ENCODE measurements at regions not wholly inside any gene's neighbourhood (a gene's known extent, or its start where the extent isn't known, plus 50 kb on each side); places are given as distances from the start of the nearest gene placed in this dataset.

DNA sequence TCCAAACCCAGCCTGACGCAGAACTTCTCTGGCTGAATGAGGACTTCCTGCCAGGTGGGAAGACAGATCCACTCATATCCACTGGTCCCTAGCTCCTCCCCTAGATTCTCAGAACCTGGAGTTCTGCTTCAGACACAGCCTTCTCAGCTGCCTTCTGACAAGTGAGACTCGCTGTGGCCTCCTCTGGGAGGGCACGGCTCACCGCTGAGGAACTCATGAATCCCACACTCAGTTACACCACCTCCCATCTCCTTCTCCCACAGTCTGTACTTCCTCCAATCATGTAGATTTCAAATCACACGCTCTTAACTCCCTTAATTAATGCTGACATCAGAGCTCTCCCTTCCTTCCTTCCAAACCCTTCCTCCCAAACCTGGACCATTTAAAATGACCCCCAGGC, 86.4 kb upstream of the TMEM45B start:
- DNase-seq (ENCODE audit: low read depth): no peak
- Histone ChIP-seq H3K36me3 (ENCODE audit: control insufficient read depth, insufficient read depth, low read length) (no peaks in the 10 kb centered on the region), H3K27me3 (ENCODE audit: control insufficient read depth, insufficient read depth, low read length) (peaks cover 2% of the 10 kb centered on the region), H3K4me3 (ENCODE audit: low read depth, low read length) (no peak overlapping the region)
- TF ChIP-seq, protein P1, sequence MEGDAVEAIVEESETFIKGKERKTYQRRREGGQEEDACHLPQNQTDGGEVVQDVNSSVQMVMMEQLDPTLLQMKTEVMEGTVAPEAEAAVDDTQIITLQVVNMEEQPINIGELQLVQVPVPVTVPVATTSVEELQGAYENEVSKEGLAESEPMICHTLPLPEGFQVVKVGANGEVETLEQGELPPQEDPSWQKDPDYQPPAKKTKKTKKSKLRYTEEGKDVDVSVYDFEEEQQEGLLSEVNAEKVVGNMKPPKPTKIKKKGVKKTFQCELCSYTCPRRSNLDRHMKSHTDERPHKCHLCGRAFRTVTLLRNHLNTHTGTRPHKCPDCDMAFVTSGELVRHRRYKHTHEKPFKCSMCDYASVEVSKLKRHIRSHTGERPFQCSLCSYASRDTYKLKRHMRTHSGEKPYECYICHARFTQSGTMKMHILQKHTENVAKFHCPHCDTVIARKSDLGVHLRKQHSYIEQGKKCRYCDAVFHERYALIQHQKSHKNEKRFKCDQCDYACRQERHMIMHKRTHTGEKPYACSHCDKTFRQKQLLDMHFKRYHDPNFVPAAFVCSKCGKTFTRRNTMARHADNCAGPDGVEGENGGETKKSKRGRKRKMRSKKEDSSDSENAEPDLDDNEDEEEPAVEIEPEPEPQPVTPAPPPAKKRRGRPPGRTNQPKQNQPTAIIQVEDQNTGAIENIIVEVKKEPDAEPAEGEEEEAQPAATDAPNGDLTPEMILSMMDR (IDR thresholded peaks at IDR 0.05; ENCODE audit: insufficient read depth, low read length, poor library complexity, severe bottlenecking): no peak

DNA sequence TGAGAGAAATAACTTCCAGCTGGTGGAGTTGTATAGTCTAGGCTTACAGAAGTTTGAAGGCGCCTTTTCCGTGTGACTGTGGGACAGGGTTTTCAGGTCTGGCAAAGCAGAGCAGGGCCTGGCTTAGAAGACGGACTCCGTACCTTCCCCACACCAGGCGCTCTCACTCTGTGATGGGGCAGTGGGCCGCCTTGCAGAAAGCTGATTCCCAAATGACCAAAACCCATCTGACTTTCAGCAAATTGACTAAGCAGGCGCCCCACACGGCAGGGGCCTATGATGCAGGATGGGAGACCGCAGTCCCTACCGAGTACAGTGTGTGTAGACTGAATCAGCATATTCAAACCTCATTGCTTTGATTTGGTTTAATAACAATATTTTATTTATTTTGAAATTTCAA, 85.8 kb upstream of the TMEM45B start:
- TF ChIP-seq, protein P1 (IDR thresholded peaks at IDR 0.05; ENCODE audit: insufficient read depth, low read length, poor library complexity, severe bottlenecking): no peak
- Histone ChIP-seq H3K27me3 (ENCODE audit: control insufficient read depth, insufficient read depth, low read length) (peaks cover 2% of the 10 kb centered on the region), H3K36me3 (ENCODE audit: control insufficient read depth, insufficient read depth, low read length) (no peaks in the 10 kb centered on the region), H3K4me3 (ENCODE audit: low read depth, low read length) (no peak overlapping the region)
- DNase-seq (ENCODE audit: low read depth): no peak

DNA sequence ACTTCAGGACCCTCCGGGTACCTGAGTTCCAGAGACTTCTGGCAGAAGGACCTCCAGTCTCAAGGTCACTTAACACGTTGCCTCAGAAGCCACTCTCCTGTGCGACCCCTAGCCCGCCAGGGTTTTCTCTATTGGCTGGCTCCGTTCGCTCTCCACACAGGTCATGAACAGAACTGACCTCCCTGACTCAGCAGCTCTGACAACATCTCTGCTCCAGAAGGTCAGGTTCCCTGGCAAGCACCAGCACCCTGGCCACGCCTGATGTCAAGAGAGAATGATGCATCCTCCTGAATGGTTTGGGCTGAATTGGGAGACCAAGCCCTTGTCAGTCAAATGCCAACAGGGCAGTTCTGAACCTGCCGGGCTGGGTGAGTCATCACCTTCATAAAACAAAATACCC, 84.3 kb upstream of the TMEM45B start:
- TF ChIP-seq, protein P1 (IDR thresholded peaks at IDR 0.05; ENCODE audit: insufficient read depth, low read length, poor library complexity, severe bottlenecking): no peak

DNA sequence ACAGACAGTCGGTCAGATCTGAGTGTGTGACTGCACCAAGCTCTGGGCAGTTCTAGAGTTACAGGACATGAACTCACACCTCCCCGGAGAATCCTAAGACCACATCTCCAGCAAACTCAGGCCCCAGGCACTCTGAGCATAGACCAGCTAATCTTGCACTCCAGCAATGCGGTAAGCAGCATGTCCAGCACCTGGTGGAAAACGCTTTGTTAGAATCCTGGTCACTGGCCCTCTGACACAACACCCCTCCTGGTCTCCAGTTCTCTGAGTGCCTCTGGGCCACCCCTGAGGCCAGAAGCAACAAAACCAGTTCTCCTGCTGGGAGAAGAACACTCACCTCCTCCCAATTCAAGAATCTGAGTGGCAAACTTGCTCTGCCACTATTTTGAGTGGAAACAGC, 82.7 kb upstream of the TMEM45B start:
- Histone ChIP-seq H3K36me3 (ENCODE audit: control insufficient read depth, insufficient read depth, low read length) (no peaks in the 10 kb centered on the region), H3K4me3 (ENCODE audit: low read depth, low read length) (no peak overlapping the region), H3K27me3 (ENCODE audit: control insufficient read depth, insufficient read depth, low read length) (peaks cover 2% of the 10 kb centered on the region)
- TF ChIP-seq, protein P1 (IDR thresholded peaks at IDR 0.05; ENCODE audit: insufficient read depth, low read length, poor library complexity, severe bottlenecking): no peak
- no peak for DNase-seq (ENCODE audit: low read depth)

More for the DNA sequence above, 84.3 kb upstream of the TMEM45B start:
- no peaks in the 10 kb centered on the region for H3K36me3 ChIP-seq (ENCODE audit: control insufficient read depth, insufficient read depth, low read length)
- no peak for DNase-seq (ENCODE audit: low read depth)
- H3K27me3 ChIP-seq (ENCODE audit: control insufficient read depth, insufficient read depth, low read length): peaks cover 2% of the 10 kb centered on the region
- no peak overlapping the region for H3K4me3 ChIP-seq (ENCODE audit: low read depth, low read length)

DNA sequence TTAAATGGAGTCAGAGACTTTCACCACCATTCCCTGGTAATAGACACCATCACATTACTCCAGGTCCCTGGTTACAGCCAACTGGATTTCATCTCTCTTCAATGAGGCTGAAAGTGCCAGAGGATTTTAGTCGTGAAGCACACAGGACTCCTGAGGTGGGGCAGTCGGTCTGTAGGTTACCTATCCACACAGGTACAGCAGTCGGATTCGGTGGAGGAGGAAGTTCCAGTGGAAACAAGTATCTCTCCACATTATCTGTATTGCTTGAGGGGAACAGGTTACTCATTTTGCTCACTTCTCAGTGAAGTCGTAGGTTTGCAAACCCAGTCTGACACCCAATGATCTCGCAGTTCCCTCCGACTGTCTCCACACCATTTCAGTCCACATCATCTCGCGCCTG, 82.3 kb upstream of the TMEM45B start:
- Histone ChIP-seq H3K36me3 (ENCODE audit: control insufficient read depth, insufficient read depth, low read length) (no peaks in the 10 kb centered on the region), H3K27me3 (ENCODE audit: control insufficient read depth, insufficient read depth, low read length) (peaks cover 2% of the 10 kb centered on the region), H3K4me3 (ENCODE audit: low read depth, low read length) (no peak overlapping the region)
- DNase-seq (ENCODE audit: low read depth): no peak
- TF ChIP-seq, protein P1 (IDR thresholded peaks at IDR 0.05; ENCODE audit: insufficient read depth, low read length, poor library complexity, severe bottlenecking): no peak

DNA sequence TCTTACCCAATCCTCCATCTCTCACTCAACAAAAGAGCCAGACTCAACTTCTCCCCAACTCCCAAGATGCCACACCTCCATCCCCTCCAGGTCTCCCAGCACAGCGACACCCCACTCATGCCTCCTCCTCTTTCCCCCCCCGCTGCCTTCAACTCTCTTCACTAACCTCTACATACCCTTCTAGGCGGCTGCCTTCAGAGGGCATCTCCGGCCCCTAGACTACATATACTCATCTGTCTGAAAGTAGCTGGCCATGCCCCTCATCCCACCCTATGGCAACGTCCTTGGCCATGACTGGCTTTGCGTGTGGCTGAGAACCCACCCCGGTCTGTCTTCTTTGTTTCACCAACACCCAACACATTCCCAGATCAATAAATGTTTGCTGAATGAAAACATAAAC, 81.7 kb upstream of the TMEM45B start:
- peaks cover 2% of the 10 kb centered on the region for H3K27me3 ChIP-seq (ENCODE audit: control insufficient read depth, insufficient read depth, low read length)
- TF ChIP-seq, protein P1 (IDR thresholded peaks at IDR 0.05; ENCODE audit: insufficient read depth, low read length, poor library complexity, severe bottlenecking): no peak
- no peak overlapping the region for H3K4me3 ChIP-seq (ENCODE audit: low read depth, low read length)
- H3K36me3 ChIP-seq (ENCODE audit: control insufficient read depth, insufficient read depth, low read length): no peaks in the 10 kb centered on the region
- no peak for DNase-seq (ENCODE audit: low read depth)

All from kidney epithelial cell (primary cell).